Upper lobe of left lung (tissue), 6 donors: ENCODE measurements at regions not wholly inside any gene's neighbourhood (a gene's known extent, or its start where the extent isn't known, plus 50 kb on each side); places are given as distances from the start of the nearest gene placed in this dataset.

ENCODE experiments used
- ATAC-seq, 2 donors: fragments of 200-7000 bp; cut with Tn5 transposase; one replicate each; pipeline ENCODE4 v1.9.1; 2022; ENCODE audit warnings: mild to moderate bottlenecking in 2 of 2, moderate library complexity in 2 of 2; ENCODE audit not compliant: low FRiP score in 2 of 2
- DNase-seq, 2 donors: peaks; one replicate each; pipeline ENCODE4 v3.0.0-alpha.2; 2019 to 2020
- H3K27ac ChIP-seq, 4 donors: fragments of 200-600 bp; sonication (generic); one replicate each; pipeline ENCODE4 v1.5.1; 2016 to 2019
- H3K27me3 ChIP-seq, 4 donors: fragments of 200-600 bp; sonication (generic); one replicate each; pipeline ENCODE4 v1.5.1; 2017 to 2019
- H3K36me3 ChIP-seq, 4 donors: fragments of 200-600 bp; sonication (generic); one replicate each; pipeline ENCODE4 v1.5.1; 2016 to 2019
- H3K4me1 ChIP-seq, 4 donors: fragments of 200-600 bp; sonication (generic); one replicate each; pipeline ENCODE4 v1.5.1; 2018 to 2019
- H3K4me3 ChIP-seq, 4 donors: fragments of 200-600 bp; sonication (generic); one replicate each; pipeline ENCODE4 v1.5.1; 2017 to 2019; ENCODE audit warnings: mild to moderate bottlenecking in 2 of 4, moderate library complexity in 1 of 4
- H3K9me3 ChIP-seq, 4 donors: fragments of 200-600 bp; sonication (generic); one replicate each; pipeline ENCODE4 v1.5.1; 2018 to 2019
- EP300 ChIP-seq, 4 donors: sonication (generic); formaldehyde crosslinking; IDR thresholded peaks; one replicate each; pipeline ENCODE4 v1.5.1; 2017; ENCODE audit warnings: antibody characterized with exemption in 4 of 4, control low read depth in 2 of 4
- POLR2A ChIP-seq, 4 donors: fragments of 450-650 bp; IDR thresholded peaks; one replicate each; pipeline ENCODE4 v1.5.1; 2016 to 2017; ENCODE audit warnings: antibody characterized with exemption in 4 of 4, mild to moderate bottlenecking in 2 of 4
- POLR2AphosphoS5 ChIP-seq, 2 donors: sonication (generic); formaldehyde crosslinking; IDR thresholded peaks; one replicate each; pipeline ENCODE4 v1.5.1; 2017; ENCODE audit warnings: antibody characterized with exemption in 2 of 2
- WGBS, 2 donors: methylation state at CpG; one replicate each; pipeline ENCODE4 v1.1.5; 2017 to 2018; 5-methylcytosine and 5-hydroxymethylcytosine counted together
- TF ChIP-seq, protein P1 (sequence below), 6 experiments: fragments of 450-650 bp in 4 of 6; fragments of 200-600 bp in 2 of 6; sonication (generic) in 2 of 6; IDR thresholded peaks; one replicate each; pipeline ENCODE4 v1.5.1; 2016 to 2019; ENCODE audit warnings: antibody characterized with exemption in 6 of 6
- donor health status: DM: no; HTN: no; CAD: no; lungs with moderate emphysema.
- donor health status: DM: no; HTN: yes; CAD: no; lungs with severe emphysema.

DNA sequence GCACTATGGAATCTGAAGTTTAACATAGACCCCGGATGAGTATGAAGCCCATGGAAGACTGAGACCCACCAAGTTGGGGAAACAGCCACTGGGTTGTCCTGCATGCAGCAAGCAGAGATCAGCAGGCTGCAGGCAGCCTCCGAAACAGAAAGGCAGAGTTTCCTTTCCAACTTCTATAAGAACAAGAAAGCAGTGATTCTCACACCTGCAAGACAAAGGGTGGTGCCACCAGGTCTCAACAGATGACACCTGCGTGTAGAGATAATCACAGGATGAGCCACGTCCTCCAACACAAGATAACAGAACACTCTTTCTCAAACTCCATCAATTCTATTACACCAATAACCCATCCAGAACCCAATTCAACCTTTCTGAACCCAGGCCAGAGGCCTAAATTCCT, 457.9 kb downstream of the FOXO1 start:
- no peak for TF ChIP-seq POLR2A (IDR thresholded peaks at IDR 0.05)
- TF ChIP-seq, protein P1, sequence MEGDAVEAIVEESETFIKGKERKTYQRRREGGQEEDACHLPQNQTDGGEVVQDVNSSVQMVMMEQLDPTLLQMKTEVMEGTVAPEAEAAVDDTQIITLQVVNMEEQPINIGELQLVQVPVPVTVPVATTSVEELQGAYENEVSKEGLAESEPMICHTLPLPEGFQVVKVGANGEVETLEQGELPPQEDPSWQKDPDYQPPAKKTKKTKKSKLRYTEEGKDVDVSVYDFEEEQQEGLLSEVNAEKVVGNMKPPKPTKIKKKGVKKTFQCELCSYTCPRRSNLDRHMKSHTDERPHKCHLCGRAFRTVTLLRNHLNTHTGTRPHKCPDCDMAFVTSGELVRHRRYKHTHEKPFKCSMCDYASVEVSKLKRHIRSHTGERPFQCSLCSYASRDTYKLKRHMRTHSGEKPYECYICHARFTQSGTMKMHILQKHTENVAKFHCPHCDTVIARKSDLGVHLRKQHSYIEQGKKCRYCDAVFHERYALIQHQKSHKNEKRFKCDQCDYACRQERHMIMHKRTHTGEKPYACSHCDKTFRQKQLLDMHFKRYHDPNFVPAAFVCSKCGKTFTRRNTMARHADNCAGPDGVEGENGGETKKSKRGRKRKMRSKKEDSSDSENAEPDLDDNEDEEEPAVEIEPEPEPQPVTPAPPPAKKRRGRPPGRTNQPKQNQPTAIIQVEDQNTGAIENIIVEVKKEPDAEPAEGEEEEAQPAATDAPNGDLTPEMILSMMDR (IDR thresholded peaks at IDR 0.05) = no peak
- H3K9me3 ChIP-seq = peaks cover 0 to 5% (median 0%) of the 10 kb centered on the region in 4 donors
- H3K36me3 ChIP-seq = no peaks in the 10 kb centered on the region
- 94 to 100% methylated on average over 4 of the region's 4 CpGs for WGBS, 2 donors
- no peak overlapping the region for H3K27ac ChIP-seq
- H3K4me1 ChIP-seq = peaks cover 0 to 6% (median 5%) of the 10 kb centered on the region in 4 donors
- no peak overlapping the region for H3K4me3 ChIP-seq
- no peaks in the 10 kb centered on the region for H3K27me3 ChIP-seq
- DNase-seq (no peak), ATAC-seq (no peak)

DNA sequence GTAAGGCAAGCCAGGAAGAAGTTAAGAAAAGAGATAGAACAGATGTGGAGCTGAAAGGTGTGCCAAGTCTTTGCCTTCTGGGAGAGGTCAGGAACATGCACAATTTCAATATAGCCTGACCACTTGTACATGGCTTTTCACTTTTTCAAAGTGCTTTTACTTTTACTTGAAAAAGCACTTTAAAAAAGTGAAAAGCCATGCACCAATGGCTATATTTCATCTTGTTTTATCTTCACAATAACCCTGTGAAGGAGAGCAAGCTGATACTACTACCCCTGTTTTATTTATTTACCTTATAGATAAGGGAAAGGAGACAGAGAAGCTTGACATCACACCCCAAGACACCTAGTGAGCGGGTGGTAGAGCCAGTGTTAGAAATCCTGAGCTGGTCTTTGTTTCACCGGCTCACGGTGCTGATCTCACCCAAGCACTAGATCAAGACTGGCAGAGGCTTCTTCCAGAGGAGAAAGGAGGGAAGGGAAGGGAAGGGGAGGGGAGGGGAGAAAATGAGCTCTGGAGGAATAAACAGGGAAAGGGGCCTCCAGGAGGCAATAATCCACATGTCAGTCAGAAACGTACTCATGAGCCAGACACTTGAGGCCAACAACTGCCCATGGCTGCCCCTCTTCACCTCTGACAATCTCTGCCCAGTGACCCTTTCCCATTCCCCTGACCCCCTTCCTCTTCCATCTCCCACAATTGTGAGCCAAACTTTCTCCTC, 455.4 kb downstream of the FOXO1 start:
- H3K27ac ChIP-seq = no peak overlapping the region
- no peak for ATAC-seq
- no peaks in the 10 kb centered on the region for H3K36me3 ChIP-seq
- no peak overlapping the region for H3K4me3 ChIP-seq
- no peak for DNase-seq
- TF ChIP-seq POLR2AphosphoS5 (IDR thresholded peaks at IDR 0.05) (no peak), EP300 (IDR thresholded peaks at IDR 0.05) (no peak), POLR2A (IDR thresholded peaks at IDR 0.05) (no peak)
- TF ChIP-seq, protein P1 (IDR thresholded peaks at IDR 0.05) = no peak
- no peaks in the 10 kb centered on the region for H3K9me3 ChIP-seq
- no peaks in the 10 kb centered on the region for H3K27me3 ChIP-seq
- peaks cover 0 to 6% (median 5%) of the 10 kb centered on the region in 4 donors for H3K4me1 ChIP-seq
- WGBS, 2 donors = 63 to 64% methylated on average over 4 of the region's 4 CpGs

DNA sequence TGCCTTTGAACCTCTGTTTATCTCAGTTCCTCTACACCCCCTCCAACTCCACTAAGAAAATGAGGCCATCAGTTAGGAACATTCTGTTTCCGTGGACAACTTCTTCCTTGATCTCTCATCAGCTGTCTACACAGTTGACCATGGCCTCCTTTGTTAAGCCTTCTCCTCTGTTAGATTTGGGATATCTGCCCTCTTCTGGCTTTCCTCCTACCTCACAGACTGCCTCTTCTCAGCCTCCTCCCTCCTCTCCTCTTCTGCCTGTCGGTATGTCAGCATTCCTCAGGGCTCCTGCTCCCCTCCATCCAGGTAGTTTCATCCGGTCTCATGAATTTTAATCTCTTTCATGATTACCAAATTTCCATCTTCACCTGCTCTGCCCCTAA, 454.9 kb downstream of the FOXO1 start:
- H3K9me3 ChIP-seq = no peaks in the 10 kb centered on the region
- H3K4me3 ChIP-seq = no peak overlapping the region
- ATAC-seq (no peak), DNase-seq (no peak)
- no peaks in the 10 kb centered on the region for H3K36me3 ChIP-seq
- peaks cover 0 to 3% (median under 1%) of the 10 kb centered on the region in 4 donors for H3K4me1 ChIP-seq
- H3K27me3 ChIP-seq = no peaks in the 10 kb centered on the region
- whole genome bisulfite sequencing, 2 donors = 82 to 89% methylated on average over 3 of the region's 3 CpGs
- no peak for TF ChIP-seq POLR2A (IDR thresholded peaks at IDR 0.05)
- TF ChIP-seq EP300 (IDR thresholded peaks at IDR 0.05) = no peak
- TF ChIP-seq, protein P1 (IDR thresholded peaks at IDR 0.05) = no peak
- no peak for TF ChIP-seq POLR2AphosphoS5 (IDR thresholded peaks at IDR 0.05)
- no peak overlapping the region for H3K27ac ChIP-seq

DNA sequence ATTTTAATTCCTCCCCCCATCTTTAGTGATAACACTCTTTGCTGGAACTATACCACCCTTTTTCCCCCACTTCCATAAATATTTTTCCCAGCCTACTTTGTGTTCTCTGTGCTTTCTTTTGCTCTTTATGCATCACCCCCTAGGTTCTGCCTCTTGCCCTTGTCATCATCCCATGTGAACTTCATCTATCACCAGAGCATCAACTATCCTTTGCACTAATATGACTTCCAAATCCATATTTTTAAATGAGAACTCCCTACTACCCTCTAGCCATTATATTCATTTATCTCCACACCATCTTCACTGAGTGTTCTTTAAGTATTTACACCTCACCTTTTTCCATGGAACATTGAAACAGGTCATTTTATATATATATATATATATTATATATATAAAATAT, 452.7 kb downstream of the FOXO1 start:
- Histone ChIP-seq H3K27me3 (no peaks in the 10 kb centered on the region), H3K36me3 (no peaks in the 10 kb centered on the region), H3K9me3 (no peaks in the 10 kb centered on the region), H3K4me3 (no peak overlapping the region), H3K4me1 (no peaks in the 10 kb centered on the region), H3K27ac (no peak overlapping the region)
- ATAC-seq (no peak), DNase-seq (no peak)
- TF ChIP-seq EP300 (IDR thresholded peaks at IDR 0.05) = no peak
- TF ChIP-seq, protein P1 (IDR thresholded peaks at IDR 0.05) = no peak
- no peak for TF ChIP-seq POLR2A (IDR thresholded peaks at IDR 0.05)
- no peak for TF ChIP-seq POLR2AphosphoS5 (IDR thresholded peaks at IDR 0.05)

DNA sequence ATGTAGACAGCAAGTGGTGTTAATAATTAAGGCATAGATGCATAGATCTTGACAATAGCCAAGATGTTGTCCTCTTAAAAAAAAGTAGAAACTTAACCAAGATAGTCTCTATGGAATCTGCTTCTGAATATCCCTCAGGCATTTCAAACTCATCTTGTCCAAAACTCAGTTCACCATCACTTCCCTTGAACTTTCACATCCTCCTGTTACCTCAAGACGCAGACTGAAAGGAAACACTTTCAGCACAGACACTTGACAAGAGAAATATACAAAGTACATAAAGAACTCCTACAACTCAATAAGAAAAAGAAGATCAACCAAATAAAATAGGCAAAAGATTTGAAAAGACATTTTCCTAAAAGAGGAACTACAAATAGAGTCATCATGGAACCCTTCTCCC, 451.1 kb downstream of the FOXO1 start:
- Histone ChIP-seq H3K27me3 (no peaks in the 10 kb centered on the region), H3K4me1 (peaks cover 0 to under 1% (median 0%) of the 10 kb centered on the region in 4 donors), H3K36me3 (no peaks in the 10 kb centered on the region), H3K27ac (no peak overlapping the region), H3K9me3 (no peaks in the 10 kb centered on the region), H3K4me3 (no peak overlapping the region)
- DNase-seq (no peak), ATAC-seq (no peak)
- TF ChIP-seq EP300 (IDR thresholded peaks at IDR 0.05) = no peak
- no peak for TF ChIP-seq POLR2A (IDR thresholded peaks at IDR 0.05)
- no peak for TF ChIP-seq POLR2AphosphoS5 (IDR thresholded peaks at IDR 0.05)
- TF ChIP-seq, protein P1 (IDR thresholded peaks at IDR 0.05) = no peak
- 73 to 81% methylated on average over 1 of the region's 1 CpG for WGBS, 2 donors
